ENCODE measurements at regions not wholly inside any gene's neighbourhood (a gene's known extent, or its start where the extent isn't known, plus 50 kb on each side); places are given as distances from the start of the nearest gene placed in this dataset.

DNA sequence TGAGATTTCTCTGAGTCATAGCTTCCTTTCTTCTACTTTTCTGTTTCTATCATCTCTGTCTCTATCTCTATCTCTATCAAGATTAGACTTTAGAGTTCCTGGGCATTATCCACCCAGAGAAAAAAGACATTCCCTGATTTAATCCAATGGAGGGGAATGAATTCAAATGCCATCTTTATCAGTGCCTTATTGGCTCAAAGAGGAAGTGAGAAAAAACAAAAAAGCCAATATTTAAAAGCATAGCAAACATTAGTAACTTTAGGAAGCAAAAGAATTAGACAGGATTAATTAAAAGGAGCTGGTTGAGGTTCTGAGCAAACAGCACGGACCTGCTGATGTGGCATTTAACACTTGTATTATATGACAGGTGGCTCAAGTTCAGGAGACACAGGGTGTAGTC is 736.5 kb downstream of the REEP3 start:
- no peak overlapping the region for H3K27ac ChIP-seq (ENCODE audit: low read depth, low read length, poor library complexity, severe bottlenecking)
- ChIA-PET POLR2A (ENCODE audit: low non-redundant PET) (no interaction called here), CTCF (no interaction called here)
- no peaks in the 10 kb centered on the region for H3K27me3 ChIP-seq (replicated peaks; ENCODE audit: insufficient read depth, low read depth, low read length, poor library complexity)
- no TSS peak for BruUV-seq (replicated peaks)
- H3K4me3 ChIP-seq (ENCODE audit: low read depth, low read length, poor library complexity, severe bottlenecking), result no peak overlapping the region
- H3K4me1 ChIP-seq (ENCODE audit: insufficient read depth, low read length, poor library complexity, severe bottlenecking), result no peaks in the 10 kb centered on the region
- H3K9me3 ChIP-seq (ENCODE audit: low read depth, low read length, poor library complexity, severe bottlenecking), result no peaks in the 10 kb centered on the region
- no peak for DNase-seq (ENCODE audit: low spot score)
- no peaks in the 10 kb centered on the region for H3K36me3 ChIP-seq (ENCODE audit: insufficient read depth, low read length, poor library complexity, severe bottlenecking)
- intact Hi-C loops (cut with micrococcal nuclease; ENCODE audit: unreplicated experiment), result no loop called here
- no peak for TF ChIP-seq EZH2 (IDR thresholded peaks at IDR 0.05; ENCODE audit: borderline replicate concordance, low read depth, low read length, poor library complexity, severe bottlenecking)
- TF ChIP-seq, protein P1, sequence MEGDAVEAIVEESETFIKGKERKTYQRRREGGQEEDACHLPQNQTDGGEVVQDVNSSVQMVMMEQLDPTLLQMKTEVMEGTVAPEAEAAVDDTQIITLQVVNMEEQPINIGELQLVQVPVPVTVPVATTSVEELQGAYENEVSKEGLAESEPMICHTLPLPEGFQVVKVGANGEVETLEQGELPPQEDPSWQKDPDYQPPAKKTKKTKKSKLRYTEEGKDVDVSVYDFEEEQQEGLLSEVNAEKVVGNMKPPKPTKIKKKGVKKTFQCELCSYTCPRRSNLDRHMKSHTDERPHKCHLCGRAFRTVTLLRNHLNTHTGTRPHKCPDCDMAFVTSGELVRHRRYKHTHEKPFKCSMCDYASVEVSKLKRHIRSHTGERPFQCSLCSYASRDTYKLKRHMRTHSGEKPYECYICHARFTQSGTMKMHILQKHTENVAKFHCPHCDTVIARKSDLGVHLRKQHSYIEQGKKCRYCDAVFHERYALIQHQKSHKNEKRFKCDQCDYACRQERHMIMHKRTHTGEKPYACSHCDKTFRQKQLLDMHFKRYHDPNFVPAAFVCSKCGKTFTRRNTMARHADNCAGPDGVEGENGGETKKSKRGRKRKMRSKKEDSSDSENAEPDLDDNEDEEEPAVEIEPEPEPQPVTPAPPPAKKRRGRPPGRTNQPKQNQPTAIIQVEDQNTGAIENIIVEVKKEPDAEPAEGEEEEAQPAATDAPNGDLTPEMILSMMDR (conservative IDR thresholded peaks at IDR 0.05; ENCODE audit: low read depth, low read length), result no peak

DNA sequence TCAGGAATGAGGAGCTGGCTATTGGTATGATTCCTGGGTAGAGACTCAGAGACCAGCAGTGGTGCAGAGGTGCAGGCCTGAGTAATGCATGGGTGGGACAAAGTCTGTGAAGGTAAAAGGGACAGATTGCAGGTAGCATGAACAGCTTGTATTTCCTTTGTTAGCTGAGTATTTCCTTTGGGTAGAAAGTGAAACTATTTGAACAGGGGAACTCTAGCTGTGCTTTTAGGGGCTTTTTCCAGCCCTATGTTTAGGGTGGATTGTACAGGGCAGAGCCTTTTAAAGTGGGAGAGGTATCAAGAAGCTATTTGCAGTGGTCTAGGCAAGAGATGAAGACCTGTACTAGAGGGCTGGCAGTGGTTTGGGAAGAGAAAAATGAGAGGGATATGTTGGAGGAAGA is 739.9 kb downstream of the REEP3 start:
- CTCF ChIA-PET, result no interaction called here
- Histone ChIP-seq H3K36me3 (ENCODE audit: insufficient read depth, low read length, poor library complexity, severe bottlenecking) (no peaks in the 10 kb centered on the region), H3K27me3 (replicated peaks; ENCODE audit: insufficient read depth, low read depth, low read length, poor library complexity) (no peaks in the 10 kb centered on the region), H3K4me3 (ENCODE audit: low read depth, low read length, poor library complexity, severe bottlenecking) (no peak overlapping the region), H3K9me3 (ENCODE audit: low read depth, low read length, poor library complexity, severe bottlenecking) (no peaks in the 10 kb centered on the region), H3K27ac (ENCODE audit: low read depth, low read length, poor library complexity, severe bottlenecking) (no peak overlapping the region), H3K4me1 (ENCODE audit: insufficient read depth, low read length, poor library complexity, severe bottlenecking) (no peaks in the 10 kb centered on the region)
- intact Hi-C loops (cut with micrococcal nuclease; ENCODE audit: unreplicated experiment), result no loop called here
- POLR2A ChIA-PET (ENCODE audit: low non-redundant PET), result no interaction called here
- TF ChIP-seq, protein P1 (conservative IDR thresholded peaks at IDR 0.05; ENCODE audit: low read depth, low read length), result no peak
- no peak for TF ChIP-seq EZH2 (IDR thresholded peaks at IDR 0.05; ENCODE audit: borderline replicate concordance, low read depth, low read length, poor library complexity, severe bottlenecking)
- no TSS peak for BruUV-seq (replicated peaks)
- no peak for DNase-seq (ENCODE audit: low spot score)

DNA sequence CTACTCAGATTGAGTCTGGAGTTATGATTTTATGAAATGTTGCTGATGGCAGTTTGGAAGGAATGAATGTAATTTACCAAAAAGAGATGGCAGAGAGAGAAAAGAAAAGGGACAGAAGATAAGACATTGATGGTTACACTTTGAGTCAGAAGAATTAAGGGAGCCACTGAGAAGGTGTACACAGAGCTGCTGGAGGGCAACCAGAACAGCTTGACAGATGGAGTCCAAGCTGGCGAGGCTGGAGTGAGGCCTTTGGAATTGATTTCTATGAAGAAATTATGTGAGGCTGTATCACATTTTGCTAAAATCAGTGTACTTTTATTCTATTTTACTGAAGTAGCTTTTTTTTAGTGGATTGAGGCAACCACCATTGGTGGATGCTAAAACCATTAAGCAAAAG is 740.5 kb downstream of the REEP3 start:
- Histone ChIP-seq H3K27me3 (replicated peaks; ENCODE audit: insufficient read depth, low read depth, low read length, poor library complexity) (no peaks in the 10 kb centered on the region), H3K36me3 (ENCODE audit: insufficient read depth, low read length, poor library complexity, severe bottlenecking) (no peaks in the 10 kb centered on the region), H3K9me3 (ENCODE audit: low read depth, low read length, poor library complexity, severe bottlenecking) (no peaks in the 10 kb centered on the region), H3K4me1 (ENCODE audit: insufficient read depth, low read length, poor library complexity, severe bottlenecking) (no peaks in the 10 kb centered on the region), H3K27ac (ENCODE audit: low read depth, low read length, poor library complexity, severe bottlenecking) (no peak overlapping the region), H3K4me3 (ENCODE audit: low read depth, low read length, poor library complexity, severe bottlenecking) (no peak overlapping the region)
- POLR2A ChIA-PET (ENCODE audit: low non-redundant PET), result no interaction called here
- DNase-seq (ENCODE audit: low spot score), result no peak
- BruUV-seq (replicated peaks), result no TSS peak
- intact Hi-C loops (cut with micrococcal nuclease; ENCODE audit: unreplicated experiment), result no loop called here
- CTCF ChIA-PET, result no interaction called here
- TF ChIP-seq EZH2 (IDR thresholded peaks at IDR 0.05; ENCODE audit: borderline replicate concordance, low read depth, low read length, poor library complexity, severe bottlenecking), result no peak
- TF ChIP-seq, protein P1 (conservative IDR thresholded peaks at IDR 0.05; ENCODE audit: low read depth, low read length), result no peak

Measured in A673 (cell line).